ENCODE measurements at regions not wholly inside any gene's neighbourhood (a gene's known extent, or its start where the extent isn't known, plus 50 kb on each side); places are given as distances from the start of the nearest gene placed in this dataset.

DNA sequence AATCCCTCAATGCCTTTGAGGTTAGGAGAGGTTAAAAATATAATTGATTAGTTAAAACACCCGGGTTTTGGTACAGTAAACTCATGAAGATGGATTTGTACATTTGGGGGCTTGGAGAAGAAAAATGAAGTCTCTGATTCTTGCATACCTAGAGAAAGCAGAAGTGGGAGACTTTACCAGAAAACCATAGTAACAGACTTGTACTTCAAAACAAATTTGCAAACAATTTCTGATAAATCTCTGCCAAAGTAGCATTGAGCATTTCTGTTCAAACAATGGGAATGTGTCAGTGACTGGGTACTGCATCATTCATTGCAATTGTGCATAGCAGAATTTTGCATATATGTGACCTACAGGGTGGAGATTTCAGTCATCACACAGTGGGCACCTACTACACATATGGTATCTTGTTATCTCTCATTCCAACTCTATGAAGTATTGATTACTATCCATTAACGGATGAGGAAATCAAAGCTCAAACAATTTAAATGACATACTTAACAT, 256.9 kb downstream of the PLK2 start (continued):
- TF ChIP-seq, protein P1, sequence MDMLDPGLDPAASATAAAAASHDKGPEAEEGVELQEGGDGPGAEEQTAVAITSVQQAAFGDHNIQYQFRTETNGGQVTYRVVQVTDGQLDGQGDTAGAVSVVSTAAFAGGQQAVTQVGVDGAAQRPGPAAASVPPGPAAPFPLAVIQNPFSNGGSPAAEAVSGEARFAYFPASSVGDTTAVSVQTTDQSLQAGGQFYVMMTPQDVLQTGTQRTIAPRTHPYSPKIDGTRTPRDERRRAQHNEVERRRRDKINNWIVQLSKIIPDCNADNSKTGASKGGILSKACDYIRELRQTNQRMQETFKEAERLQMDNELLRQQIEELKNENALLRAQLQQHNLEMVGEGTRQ (IDR thresholded peaks at IDR 0.05; ENCODE audit: low read length) = no peak
- TF ChIP-seq HDAC2 (IDR thresholded peaks at IDR 0.05; ENCODE audit: borderline replicate concordance in 1 of 2, low read depth in 2 of 2, low read length in 2 of 2) (no peak), BCL11A (IDR thresholded peaks at IDR 0.05; ENCODE audit: low read depth in 2 of 2, low read length in 2 of 2) (no peak), JUN (IDR thresholded peaks at IDR 0.05; ENCODE audit: low read depth, low read length) (no peak), CBX5 (IDR thresholded peaks at IDR 0.05; ENCODE audit: low read depth, low read length) (no peak)
- TF ChIP-seq, protein P2, sequence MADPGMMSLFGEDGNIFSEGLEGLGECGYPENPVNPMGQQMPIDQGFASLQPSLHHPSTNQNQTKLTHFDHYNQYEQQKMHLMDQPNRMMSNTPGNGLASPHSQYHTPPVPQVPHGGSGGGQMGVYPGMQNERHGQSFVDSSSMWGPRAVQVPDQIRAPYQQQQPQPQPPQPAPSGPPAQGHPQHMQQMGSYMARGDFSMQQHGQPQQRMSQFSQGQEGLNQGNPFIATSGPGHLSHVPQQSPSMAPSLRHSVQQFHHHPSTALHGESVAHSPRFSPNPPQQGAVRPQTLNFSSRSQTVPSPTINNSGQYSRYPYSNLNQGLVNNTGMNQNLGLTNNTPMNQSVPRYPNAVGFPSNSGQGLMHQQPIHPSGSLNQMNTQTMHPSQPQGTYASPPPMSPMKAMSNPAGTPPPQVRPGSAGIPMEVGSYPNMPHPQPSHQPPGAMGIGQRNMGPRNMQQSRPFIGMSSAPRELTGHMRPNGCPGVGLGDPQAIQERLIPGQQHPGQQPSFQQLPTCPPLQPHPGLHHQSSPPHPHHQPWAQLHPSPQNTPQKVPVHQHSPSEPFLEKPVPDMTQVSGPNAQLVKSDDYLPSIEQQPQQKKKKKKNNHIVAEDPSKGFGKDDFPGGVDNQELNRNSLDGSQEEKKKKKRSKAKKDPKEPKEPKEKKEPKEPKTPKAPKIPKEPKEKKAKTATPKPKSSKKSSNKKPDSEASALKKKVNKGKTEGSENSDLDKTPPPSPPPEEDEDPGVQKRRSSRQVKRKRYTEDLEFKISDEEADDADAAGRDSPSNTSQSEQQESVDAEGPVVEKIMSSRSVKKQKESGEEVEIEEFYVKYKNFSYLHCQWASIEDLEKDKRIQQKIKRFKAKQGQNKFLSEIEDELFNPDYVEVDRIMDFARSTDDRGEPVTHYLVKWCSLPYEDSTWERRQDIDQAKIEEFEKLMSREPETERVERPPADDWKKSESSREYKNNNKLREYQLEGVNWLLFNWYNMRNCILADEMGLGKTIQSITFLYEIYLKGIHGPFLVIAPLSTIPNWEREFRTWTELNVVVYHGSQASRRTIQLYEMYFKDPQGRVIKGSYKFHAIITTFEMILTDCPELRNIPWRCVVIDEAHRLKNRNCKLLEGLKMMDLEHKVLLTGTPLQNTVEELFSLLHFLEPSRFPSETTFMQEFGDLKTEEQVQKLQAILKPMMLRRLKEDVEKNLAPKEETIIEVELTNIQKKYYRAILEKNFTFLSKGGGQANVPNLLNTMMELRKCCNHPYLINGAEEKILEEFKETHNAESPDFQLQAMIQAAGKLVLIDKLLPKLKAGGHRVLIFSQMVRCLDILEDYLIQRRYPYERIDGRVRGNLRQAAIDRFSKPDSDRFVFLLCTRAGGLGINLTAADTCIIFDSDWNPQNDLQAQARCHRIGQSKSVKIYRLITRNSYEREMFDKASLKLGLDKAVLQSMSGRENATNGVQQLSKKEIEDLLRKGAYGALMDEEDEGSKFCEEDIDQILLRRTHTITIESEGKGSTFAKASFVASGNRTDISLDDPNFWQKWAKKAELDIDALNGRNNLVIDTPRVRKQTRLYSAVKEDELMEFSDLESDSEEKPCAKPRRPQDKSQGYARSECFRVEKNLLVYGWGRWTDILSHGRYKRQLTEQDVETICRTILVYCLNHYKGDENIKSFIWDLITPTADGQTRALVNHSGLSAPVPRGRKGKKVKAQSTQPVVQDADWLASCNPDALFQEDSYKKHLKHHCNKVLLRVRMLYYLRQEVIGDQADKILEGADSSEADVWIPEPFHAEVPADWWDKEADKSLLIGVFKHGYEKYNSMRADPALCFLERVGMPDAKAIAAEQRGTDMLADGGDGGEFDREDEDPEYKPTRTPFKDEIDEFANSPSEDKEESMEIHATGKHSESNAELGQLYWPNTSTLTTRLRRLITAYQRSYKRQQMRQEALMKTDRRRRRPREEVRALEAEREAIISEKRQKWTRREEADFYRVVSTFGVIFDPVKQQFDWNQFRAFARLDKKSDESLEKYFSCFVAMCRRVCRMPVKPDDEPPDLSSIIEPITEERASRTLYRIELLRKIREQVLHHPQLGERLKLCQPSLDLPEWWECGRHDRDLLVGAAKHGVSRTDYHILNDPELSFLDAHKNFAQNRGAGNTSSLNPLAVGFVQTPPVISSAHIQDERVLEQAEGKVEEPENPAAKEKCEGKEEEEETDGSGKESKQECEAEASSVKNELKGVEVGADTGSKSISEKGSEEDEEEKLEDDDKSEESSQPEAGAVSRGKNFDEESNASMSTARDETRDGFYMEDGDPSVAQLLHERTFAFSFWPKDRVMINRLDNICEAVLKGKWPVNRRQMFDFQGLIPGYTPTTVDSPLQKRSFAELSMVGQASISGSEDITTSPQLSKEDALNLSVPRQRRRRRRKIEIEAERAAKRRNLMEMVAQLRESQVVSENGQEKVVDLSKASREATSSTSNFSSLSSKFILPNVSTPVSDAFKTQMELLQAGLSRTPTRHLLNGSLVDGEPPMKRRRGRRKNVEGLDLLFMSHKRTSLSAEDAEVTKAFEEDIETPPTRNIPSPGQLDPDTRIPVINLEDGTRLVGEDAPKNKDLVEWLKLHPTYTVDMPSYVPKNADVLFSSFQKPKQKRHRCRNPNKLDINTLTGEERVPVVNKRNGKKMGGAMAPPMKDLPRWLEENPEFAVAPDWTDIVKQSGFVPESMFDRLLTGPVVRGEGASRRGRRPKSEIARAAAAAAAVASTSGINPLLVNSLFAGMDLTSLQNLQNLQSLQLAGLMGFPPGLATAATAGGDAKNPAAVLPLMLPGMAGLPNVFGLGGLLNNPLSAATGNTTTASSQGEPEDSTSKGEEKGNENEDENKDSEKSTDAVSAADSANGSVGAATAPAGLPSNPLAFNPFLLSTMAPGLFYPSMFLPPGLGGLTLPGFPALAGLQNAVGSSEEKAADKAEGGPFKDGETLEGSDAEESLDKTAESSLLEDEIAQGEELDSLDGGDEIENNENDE (IDR thresholded peaks at IDR 0.05; ENCODE audit: insufficient replicate concordance, low read length) = no peak

Data from H1 (cell line).